ENCODE measurements at regions not wholly inside any gene's neighbourhood (a gene's known extent, or its start where the extent isn't known, plus 50 kb on each side); places are given as distances from the start of the nearest gene placed in this dataset.

DNA sequence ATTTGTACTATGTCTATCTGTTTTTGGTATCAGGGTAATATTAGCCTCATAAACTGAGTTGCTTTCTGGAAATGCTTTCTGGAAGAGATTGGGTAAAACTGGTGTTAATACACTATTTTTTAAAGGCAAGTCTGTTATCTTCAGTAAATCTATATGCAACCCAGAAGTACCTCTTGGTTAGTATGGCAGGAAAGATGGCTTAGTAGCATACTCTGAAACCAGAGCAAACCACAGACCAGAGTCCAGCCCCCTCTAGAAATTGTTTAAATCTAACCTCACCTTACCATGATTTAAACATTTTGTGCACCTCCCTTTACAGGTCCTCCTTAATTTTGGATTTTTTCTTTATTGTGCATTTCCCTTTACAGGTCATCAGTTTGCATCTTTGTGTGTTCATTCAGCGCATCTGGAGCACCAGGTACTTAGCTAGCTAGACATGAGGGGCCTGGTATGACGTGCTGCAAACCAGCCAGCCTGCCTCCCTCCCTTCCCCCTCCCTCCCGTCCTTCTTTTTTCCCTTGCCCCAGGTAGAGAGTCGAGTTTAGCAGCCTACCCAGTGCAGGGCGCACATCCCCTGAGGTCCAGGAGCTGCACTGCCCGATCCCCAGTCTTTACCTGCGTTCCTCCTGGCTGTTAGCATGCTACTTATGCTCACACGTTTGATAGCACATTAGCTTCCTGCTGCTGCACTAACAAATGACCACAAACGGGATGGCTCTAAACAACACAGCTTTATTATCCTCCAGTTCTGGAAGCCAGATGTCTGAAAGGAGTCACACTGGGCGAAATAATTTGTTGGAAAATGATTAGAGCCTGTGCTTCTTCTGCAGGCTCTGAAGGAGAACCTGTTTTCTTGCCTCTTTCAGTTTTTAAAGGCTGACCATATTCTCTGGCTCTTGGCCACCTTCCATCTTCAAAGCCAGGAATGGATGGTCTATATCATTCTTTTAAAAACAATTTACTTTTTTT, 299.9 kb upstream of the HABP2 start:
- TF ChIP-seq, protein P1, sequence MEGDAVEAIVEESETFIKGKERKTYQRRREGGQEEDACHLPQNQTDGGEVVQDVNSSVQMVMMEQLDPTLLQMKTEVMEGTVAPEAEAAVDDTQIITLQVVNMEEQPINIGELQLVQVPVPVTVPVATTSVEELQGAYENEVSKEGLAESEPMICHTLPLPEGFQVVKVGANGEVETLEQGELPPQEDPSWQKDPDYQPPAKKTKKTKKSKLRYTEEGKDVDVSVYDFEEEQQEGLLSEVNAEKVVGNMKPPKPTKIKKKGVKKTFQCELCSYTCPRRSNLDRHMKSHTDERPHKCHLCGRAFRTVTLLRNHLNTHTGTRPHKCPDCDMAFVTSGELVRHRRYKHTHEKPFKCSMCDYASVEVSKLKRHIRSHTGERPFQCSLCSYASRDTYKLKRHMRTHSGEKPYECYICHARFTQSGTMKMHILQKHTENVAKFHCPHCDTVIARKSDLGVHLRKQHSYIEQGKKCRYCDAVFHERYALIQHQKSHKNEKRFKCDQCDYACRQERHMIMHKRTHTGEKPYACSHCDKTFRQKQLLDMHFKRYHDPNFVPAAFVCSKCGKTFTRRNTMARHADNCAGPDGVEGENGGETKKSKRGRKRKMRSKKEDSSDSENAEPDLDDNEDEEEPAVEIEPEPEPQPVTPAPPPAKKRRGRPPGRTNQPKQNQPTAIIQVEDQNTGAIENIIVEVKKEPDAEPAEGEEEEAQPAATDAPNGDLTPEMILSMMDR (conservative IDR thresholded peaks at IDR 0.05): no peak
- no peak for TF ChIP-seq EZH2 (IDR thresholded peaks at IDR 0.05; ENCODE audit: low read depth)

All from PC-9 (cell line).